ENCODE measurements at regions not wholly inside any gene's neighbourhood (a gene's known extent, or its start where the extent isn't known, plus 50 kb on each side); places are given as distances from the start of the nearest gene placed in this dataset.

DNA sequence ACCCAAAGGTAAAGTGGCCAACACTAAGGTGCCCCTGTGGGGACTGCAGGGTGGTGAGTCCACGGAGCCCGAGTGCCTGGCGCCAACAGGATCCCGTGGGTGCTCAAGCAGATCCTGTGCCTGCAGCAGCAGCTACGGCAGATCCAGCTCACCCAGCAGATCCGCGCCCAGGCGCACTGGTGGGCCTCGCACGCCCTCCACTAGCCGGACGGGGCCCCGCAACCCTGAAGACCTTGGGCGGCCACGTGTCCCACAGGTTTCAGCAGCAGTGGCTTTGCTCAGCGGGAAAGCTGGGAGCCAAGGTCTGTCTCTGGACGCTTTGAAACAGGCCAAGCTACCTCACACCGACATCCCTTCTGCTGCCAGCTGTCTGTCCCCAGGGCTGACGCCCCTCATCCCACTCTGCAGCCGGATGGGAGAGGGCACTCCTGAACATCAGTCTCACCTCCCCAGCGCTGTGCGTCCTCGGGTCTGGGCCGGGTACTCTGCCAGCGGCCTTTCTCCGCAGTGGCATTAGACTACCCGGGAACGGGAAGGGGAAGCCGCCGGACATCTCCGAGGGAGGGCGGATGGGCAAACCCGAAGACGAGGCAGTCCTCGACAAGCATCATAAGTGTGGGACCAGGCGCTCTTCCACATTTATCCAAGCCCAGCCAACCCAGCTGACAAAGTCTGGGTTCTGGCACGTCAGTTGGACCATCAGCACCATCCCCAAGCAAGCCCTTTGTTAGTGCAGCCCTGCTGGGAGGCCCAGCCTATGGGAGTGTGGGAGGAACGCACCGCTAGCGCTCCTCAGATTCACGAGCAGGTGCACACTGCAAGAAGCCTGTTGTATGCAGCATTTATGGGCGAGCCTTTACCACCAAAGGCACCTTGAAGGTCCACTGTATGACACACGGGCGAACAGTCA, 212.6 kb upstream of the UBE2E2 start:
- TF ChIP-seq, protein P1, sequence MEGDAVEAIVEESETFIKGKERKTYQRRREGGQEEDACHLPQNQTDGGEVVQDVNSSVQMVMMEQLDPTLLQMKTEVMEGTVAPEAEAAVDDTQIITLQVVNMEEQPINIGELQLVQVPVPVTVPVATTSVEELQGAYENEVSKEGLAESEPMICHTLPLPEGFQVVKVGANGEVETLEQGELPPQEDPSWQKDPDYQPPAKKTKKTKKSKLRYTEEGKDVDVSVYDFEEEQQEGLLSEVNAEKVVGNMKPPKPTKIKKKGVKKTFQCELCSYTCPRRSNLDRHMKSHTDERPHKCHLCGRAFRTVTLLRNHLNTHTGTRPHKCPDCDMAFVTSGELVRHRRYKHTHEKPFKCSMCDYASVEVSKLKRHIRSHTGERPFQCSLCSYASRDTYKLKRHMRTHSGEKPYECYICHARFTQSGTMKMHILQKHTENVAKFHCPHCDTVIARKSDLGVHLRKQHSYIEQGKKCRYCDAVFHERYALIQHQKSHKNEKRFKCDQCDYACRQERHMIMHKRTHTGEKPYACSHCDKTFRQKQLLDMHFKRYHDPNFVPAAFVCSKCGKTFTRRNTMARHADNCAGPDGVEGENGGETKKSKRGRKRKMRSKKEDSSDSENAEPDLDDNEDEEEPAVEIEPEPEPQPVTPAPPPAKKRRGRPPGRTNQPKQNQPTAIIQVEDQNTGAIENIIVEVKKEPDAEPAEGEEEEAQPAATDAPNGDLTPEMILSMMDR (IDR thresholded peaks at IDR 0.05; ENCODE audit: low read length) = no peak
- TF ChIP-seq EZH2 (IDR thresholded peaks at IDR 0.05; ENCODE audit: borderline replicate concordance, low read length) = no peak
